Trophoblast cell (in vitro differentiated cells and primary cell): ENCODE measurements at regions not wholly inside any gene's neighbourhood (a gene's known extent, or its start where the extent isn't known, plus 50 kb on each side); places are given as distances from the start of the nearest gene placed in this dataset.
"Not testable (repeated sequence)": the region's sequence is repeated elsewhere in the genome, so short reads cannot be mapped to it uniquely, and the experiment has no call there.

Experiments
- DNase-seq, 2 donors: peaks; one replicate each; pipeline ENCODE4 v3.0.0-alpha.2; 2016
- H2AFZ ChIP-seq: 2 replicates; pipeline ENCODE4 v1.6.1; 2013; ENCODE audit warnings: low read length, moderate library complexity, mild to moderate bottlenecking; ENCODE audit not compliant: insufficient read depth, poor library complexity
- H2AK5ac ChIP-seq: 2 replicates; pipeline ENCODE4 v1.6.1; 2013; ENCODE audit warnings: mild to moderate bottlenecking, low read length
- H2BK120ac ChIP-seq: 2 replicates; pipeline ENCODE4 v1.6.1; 2013; ENCODE audit warnings: low read length, mild to moderate bottlenecking, moderate library complexity; ENCODE audit not compliant: insufficient read depth, poor library complexity
- H2BK12ac ChIP-seq: 2 replicates; pipeline ENCODE4 v1.6.1; 2013; ENCODE audit warnings: mild to moderate bottlenecking, low read length, moderate library complexity
- H2BK5ac ChIP-seq: 2 replicates; pipeline ENCODE4 v1.6.1; 2013; ENCODE audit warnings: low read length, low read depth, moderate library complexity, mild to moderate bottlenecking; ENCODE audit not compliant: poor library complexity
- H3K14ac ChIP-seq: 2 replicates; pipeline ENCODE4 v1.6.1; 2013; ENCODE audit warnings: mild to moderate bottlenecking, low read length
- H3K18ac ChIP-seq: 2 replicates; pipeline ENCODE4 v1.6.1; 2013; ENCODE audit warnings: mild to moderate bottlenecking, low read length
- H3K23ac ChIP-seq: 2 replicates; pipeline ENCODE4 v1.6.1; 2013; ENCODE audit warnings: low read length
- H3K27ac ChIP-seq: 2 replicates; pipeline ENCODE4 v1.5.1; 2013; ENCODE audit warnings: low read depth, mild to moderate bottlenecking, inconsistent platforms, low read length, moderate library complexity
- H3K27me3 ChIP-seq: 2 replicates; pipeline ENCODE4 v1.6.1; 2013; ENCODE audit warnings: inconsistent platforms, mild to moderate bottlenecking, low read length, moderate library complexity; ENCODE audit not compliant: insufficient read depth
- H3K36me3 ChIP-seq, 2 experiments: 1 replicate in 1 of 2; 2 replicates in 1 of 2; pipeline ENCODE4 v1.6.1; 2013; ENCODE audit warnings: low read length in 2 of 2, mild to moderate bottlenecking in 2 of 2, moderate library complexity in 1 of 2; ENCODE audit not compliant: insufficient read depth in 2 of 2, control insufficient read depth in 1 of 2
- H3K4ac ChIP-seq: 2 replicates; pipeline ENCODE4 v1.6.1; 2013; ENCODE audit warnings: low read depth, mild to moderate bottlenecking, low read length, moderate library complexity
- H3K4me1 ChIP-seq, 2 experiments: 1 replicate in 1 of 2; 2 replicates in 1 of 2; pipeline ENCODE4 v1.6.1; 2013; ENCODE audit warnings: low read length in 2 of 2, mild to moderate bottlenecking in 2 of 2, moderate library complexity in 1 of 2; ENCODE audit not compliant: insufficient read depth in 2 of 2, control insufficient read depth in 1 of 2
- H3K4me2 ChIP-seq: 2 replicates; pipeline ENCODE4 v1.6.1; 2013; ENCODE audit warnings: inconsistent platforms, mild to moderate bottlenecking, low read length, moderate library complexity
- H3K4me3 ChIP-seq: 2 replicates; pipeline ENCODE4 v1.5.1; 2013; ENCODE audit warnings: mild to moderate bottlenecking, low read depth, low read length, inconsistent platforms
- H3K79me1 ChIP-seq: one replicate; pipeline ENCODE4 v1.6.1; 2013; ENCODE audit warnings: low read length
- H3K79me2 ChIP-seq: 2 replicates; pipeline ENCODE4 v1.6.1; 2013; ENCODE audit warnings: low read length, mild to moderate bottlenecking; ENCODE audit not compliant: control insufficient read depth, insufficient read depth, poor library complexity
- H3K9ac ChIP-seq: 2 replicates; pipeline ENCODE4 v1.6.1; 2013; ENCODE audit warnings: mild to moderate bottlenecking, low read length
- H3K9me3 ChIP-seq: 2 replicates; pipeline ENCODE4 v1.6.1; 2013; ENCODE audit warnings: low read depth, mild to moderate bottlenecking, control low read depth, inconsistent platforms, low read length; ENCODE audit not compliant: insufficient read depth
- H4K12ac ChIP-seq: 2 replicates; pipeline ENCODE4 v1.6.1; 2013; ENCODE audit warnings: low read depth, mild to moderate bottlenecking, low read length, moderate library complexity
- H4K8ac ChIP-seq: 2 replicates; pipeline ENCODE4 v1.6.1; 2013; ENCODE audit warnings: low read depth, mild to moderate bottlenecking, low read length, moderate library complexity
- H4K91ac ChIP-seq: one replicate; pipeline ENCODE4 v1.6.1; 2013; ENCODE audit warnings: low read depth, mild to moderate bottlenecking, low read length, moderate library complexity
- WGBS: extraction: QIAGEN DNeasy Blood & Tissue Kit; methylation state at CpG from one replicate; pipeline ENCODE4 v1.1.7; 2013; ENCODE audit warnings: missing lambda C conversion rate; ENCODE audit not compliant: insufficient read length, insufficient coverage; ENCODE audit errors: extremely low coverage; 5-methylcytosine and 5-hydroxymethylcytosine counted together

GRCh38 chr12:23133471-23133870, 508.5 kb downstream of the ETNK1 start:
- Histone ChIP-seq H4K91ac (no peak overlapping the region), H3K27ac (no peak overlapping the region), H3K4me2 (no peak overlapping the region), H3K9ac (no peak overlapping the region), H3K9me3 (no peaks in the 10 kb centered on the region), H3K27me3 (no peaks in the 10 kb centered on the region), H3K79me1 (no peaks in the 10 kb centered on the region), H4K8ac (no peak overlapping the region), H2BK5ac (no peak overlapping the region), H3K23ac (no peak overlapping the region), H3K18ac (no peak overlapping the region), H3K14ac (no peak overlapping the region), H3K4ac (no peak overlapping the region), H3K79me2 (no peaks in the 10 kb centered on the region), H3K4me1 (no peaks in the 10 kb centered on the region), H2BK12ac (no peak overlapping the region), H2AK5ac (no peak overlapping the region), H2BK120ac (no peak overlapping the region), H2AFZ (no peak overlapping the region), H4K12ac (no peak overlapping the region), H3K4me3 (no peak overlapping the region), H3K36me3 (no peaks in the 10 kb centered on the region)
- DNase-seq: no peak
- WGBS: no CpG with 5 or more reads among the region's 1 CpG

GRCh38 chr12:23139026-23139425, 514.1 kb downstream of the ETNK1 start:
- Histone ChIP-seq H2BK5ac (no peak overlapping the region), H3K14ac (no peak overlapping the region), H2AK5ac (no peak overlapping the region), H3K79me2 (no peaks in the 10 kb centered on the region), H2BK12ac (no peak overlapping the region), H3K79me1 (no peaks in the 10 kb centered on the region), H4K91ac (no peak overlapping the region), H3K4ac (no peak overlapping the region), H3K4me2 (no peak overlapping the region), H4K8ac (no peak overlapping the region), H3K9me3 (no peaks in the 10 kb centered on the region), H3K4me1 (no peaks in the 10 kb centered on the region), H3K9ac (no peak overlapping the region), H3K36me3 (no peaks in the 10 kb centered on the region), H2BK120ac (no peak overlapping the region), H3K23ac (no peak overlapping the region), H3K18ac (no peak overlapping the region), H3K27ac (no peak overlapping the region), H2AFZ (no peak overlapping the region), H3K27me3 (no peaks in the 10 kb centered on the region), H3K4me3 (no peak overlapping the region), H4K12ac (no peak overlapping the region)
- no peak for DNase-seq
- WGBS: no CpG with 5 or more reads among the region's 4 CpGs

- H3K36me3 ChIP-seq: no peaks in the 10 kb centered on the region
- no peak overlapping the region for H3K4me3 ChIP-seq
- H4K91ac ChIP-seq: no peak overlapping the region
- no peaks in the 10 kb centered on the region for H3K79me1 ChIP-seq
- no peak overlapping the region for H4K12ac ChIP-seq
- no peak overlapping the region for H3K9ac ChIP-seq
- H4K8ac ChIP-seq: no peak overlapping the region
- H3K4me1 ChIP-seq: no peaks in the 10 kb centered on the region
- no peak overlapping the region for H2BK12ac ChIP-seq
- no peak overlapping the region for H3K14ac ChIP-seq
- H3K4me2 ChIP-seq: no peak overlapping the region
- no peak overlapping the region for H3K4ac ChIP-seq
- no peak overlapping the region for H3K18ac ChIP-seq
- DNase-seq: no peak
- no peak overlapping the region for H2BK120ac ChIP-seq
- no peak overlapping the region for H2AK5ac ChIP-seq
- no peaks in the 10 kb centered on the region for H3K79me2 ChIP-seq
- no peak overlapping the region for H3K23ac ChIP-seq
- H2AFZ ChIP-seq: no peak overlapping the region
- H3K27ac ChIP-seq: no peak overlapping the region
- no peak overlapping the region for H2BK5ac ChIP-seq
- no peaks in the 10 kb centered on the region for H3K27me3 ChIP-seq
- peaks cover under 1% of the 10 kb centered on the region for H3K9me3 ChIP-seq
Observed at GRCh38 chr12:23140710-23141109, 515.7 kb downstream of the ETNK1 start.

- Histone ChIP-seq H3K4me1 (no peaks in the 10 kb centered on the region), H4K8ac (no peak overlapping the region), H3K9me3 (peaks cover 5% of the 10 kb centered on the region), H3K18ac (no peak overlapping the region), H3K79me2 (no peaks in the 10 kb centered on the region), H2BK5ac (no peak overlapping the region), H2AK5ac (no peak overlapping the region), H3K79me1 (no peaks in the 10 kb centered on the region), H3K27me3 (no peaks in the 10 kb centered on the region), H4K91ac (no peak overlapping the region), H3K4ac (no peak overlapping the region), H3K14ac (no peak overlapping the region), H3K23ac (no peak overlapping the region), H3K4me2 (no peak overlapping the region), H3K27ac (no peak overlapping the region), H2BK120ac (no peak overlapping the region), H3K4me3 (no peak overlapping the region), H2BK12ac (no peak overlapping the region), H4K12ac (no peak overlapping the region), H2AFZ (no peak overlapping the region), H3K9ac (peak overlapping the region; percentile 53), H3K36me3 (no peaks in the 10 kb centered on the region)
- DNase-seq: no peak
Observed at GRCh38 chr12:23141335-23141734, 516.4 kb downstream of the ETNK1 start.

GRCh38 chr12:23146070-23146469, 521.1 kb downstream of the ETNK1 start:
- not testable (repeated sequence) for H4K91ac ChIP-seq, H3K4me3 ChIP-seq, DNase-seq, H2BK12ac ChIP-seq, H3K79me2 ChIP-seq, H3K27me3 ChIP-seq, H3K18ac ChIP-seq, H3K4me2 ChIP-seq, H3K9me3 ChIP-seq, H3K14ac ChIP-seq, H4K12ac ChIP-seq, H3K9ac ChIP-seq, H3K4me1 ChIP-seq, H2BK5ac ChIP-seq, H3K27ac ChIP-seq, H3K36me3 ChIP-seq, H3K79me1 ChIP-seq, H3K23ac ChIP-seq, H2AK5ac ChIP-seq, H2AFZ ChIP-seq, H4K8ac ChIP-seq, H3K4ac ChIP-seq, H2BK120ac ChIP-seq
- no CpG with 5 or more reads among the region's 15 CpGs for WGBS
